22Rv1 (cell line): ENCODE measurements at regions not wholly inside any gene's neighbourhood (a gene's known extent, or its start where the extent isn't known, plus 50 kb on each side); places are given as distances from the start of the nearest gene placed in this dataset.

ENCODE experiments used
- H3K27ac ChIP-seq: fragments of 450-650 bp; 2 replicates; pipeline ENCODE4 v1.5.1; 2017
- CTCF ChIP-seq: fragments of 450-650 bp; IDR thresholded peaks from 2 replicates; pipeline ENCODE4 v1.5.1; 2017; ENCODE audit warnings: mild to moderate bottlenecking
- ZFX ChIP-seq: fragments of 450-650 bp; IDR thresholded peaks from 2 replicates; pipeline ENCODE4 v1.6.1; 2017; ENCODE audit warnings: antibody characterized with exemption, borderline replicate concordance

- no peak overlapping the region for H3K27ac ChIP-seq
- TF ChIP-seq ZFX (no peak), CTCF (no peak)
Observed at GRCh38 chr2:103268841-103269498, 507.1 kb downstream of the TMEM182 start.

GRCh38 chr2:103276869-103277268 lies 515.0 kb downstream of the TMEM182 start:
- TF ChIP-seq ZFX (no peak), CTCF (no peak)
- H3K27ac ChIP-seq, result no peak overlapping the region

GRCh38 chr2:103284750-103285149 lies 522.9 kb downstream of the TMEM182 start:
- TF ChIP-seq CTCF (no peak), ZFX (no peak)
- no peak overlapping the region for H3K27ac ChIP-seq

GRCh38 chr2:103285354-103285753 lies 523.5 kb downstream of the TMEM182 start:
- TF ChIP-seq ZFX, result no peak
- no peak for TF ChIP-seq CTCF
- H3K27ac ChIP-seq, result no peak overlapping the region

- H3K27ac ChIP-seq, result no peak overlapping the region
- TF ChIP-seq CTCF (no peak), ZFX (no peak)
Observed at GRCh38 chr2:103287746-103288145, 525.9 kb downstream of the TMEM182 start.

GRCh38 chr2:103288696-103289095 lies 526.9 kb downstream of the TMEM182 start:
- TF ChIP-seq ZFX (no peak), CTCF (no peak)
- no peak overlapping the region for H3K27ac ChIP-seq

GRCh38 chr2:103289105-103289725 lies 527.4 kb downstream of the TMEM182 start:
- H3K27ac ChIP-seq, result no peak overlapping the region
- TF ChIP-seq CTCF (peak; percentile 35), ZFX (no peak)
